ENCODE measurements at regions not wholly inside any gene's neighbourhood (a gene's known extent, or its start where the extent isn't known, plus 50 kb on each side); places are given as distances from the start of the nearest gene placed in this dataset.
"Not testable (repeated sequence)": the region's sequence is repeated elsewhere in the genome, so short reads cannot be mapped to it uniquely, and the experiment has no call there.

- DNase-seq (ENCODE audit: low spot score) = no peak
Measured at GRCh38 chr7:106376026-106376799, 91.4 kb upstream of the NAMPT start.

GRCh38 chr7:106375499-106375898 lies 90.7 kb upstream of the NAMPT start:
- no peak for DNase-seq (ENCODE audit: low spot score)

- DNase-seq (ENCODE audit: low spot score) = no peak
Measured at GRCh38 chr7:106374437-106374836, 89.7 kb upstream of the NAMPT start.

- DNase-seq (ENCODE audit: low spot score) = no peak
Measured at GRCh38 chr7:106372595-106373318, 88.0 kb upstream of the NAMPT start.

GRCh38 chr7:106372126-106372525 lies 87.3 kb upstream of the NAMPT start:
- DNase-seq (ENCODE audit: low spot score) = no peak

GRCh38 chr7:106371629-106372028 lies 86.8 kb upstream of the NAMPT start:
- DNase-seq (ENCODE audit: low spot score) = no peak

- no peak for DNase-seq (ENCODE audit: low spot score)
Measured at GRCh38 chr7:106370542-106370941, 85.8 kb upstream of the NAMPT start.

- DNase-seq (ENCODE audit: low spot score) = no peak
Measured at GRCh38 chr7:106369816-106370215, 85.0 kb upstream of the NAMPT start.

- DNase-seq (ENCODE audit: low spot score) = no peak
Measured at GRCh38 chr7:106369352-106369751, 84.6 kb upstream of the NAMPT start.

GRCh38 chr7:106367664-106368063 lies 82.9 kb upstream of the NAMPT start:
- no peak for DNase-seq (ENCODE audit: low spot score)

GRCh38 chr7:106367018-106367420 lies 82.2 kb upstream of the NAMPT start:
- DNase-seq (ENCODE audit: low spot score) = no peak

GRCh38 chr7:106365252-106366005 lies 80.6 kb upstream of the NAMPT start:
- DNase-seq (ENCODE audit: low spot score) = no peak

GRCh38 chr7:106362507-106362906 lies 77.7 kb upstream of the NAMPT start:
- DNase-seq (ENCODE audit: low spot score) = not testable (repeated sequence)

GRCh38 chr7:106358103-106358663 lies 73.4 kb upstream of the NAMPT start:
- DNase-seq (ENCODE audit: low spot score) = no peak

- no peak for DNase-seq (ENCODE audit: low spot score)
Measured at GRCh38 chr7:106357675-106358074, 72.9 kb upstream of the NAMPT start.

- DNase-seq (ENCODE audit: low spot score) = no peak
Measured at GRCh38 chr7:106354822-106355221, 70.0 kb upstream of the NAMPT start.

GRCh38 chr7:106353944-106354343 lies 69.2 kb upstream of the NAMPT start:
- no peak for DNase-seq (ENCODE audit: low spot score)

GRCh38 chr7:106348231-106348630 lies 63.4 kb upstream of the NAMPT start:
- no peak for DNase-seq (ENCODE audit: low spot score)

GRCh38 chr7:106347229-106347833 lies 62.5 kb upstream of the NAMPT start:
- DNase-seq (ENCODE audit: low spot score) = no peak

GRCh38 chr7:106346678-106347217 lies 62.0 kb upstream of the NAMPT start:
- peak; percentile 1 for DNase-seq (ENCODE audit: low spot score)

GRCh38 chr7:106346167-106346677 lies 61.4 kb upstream of the NAMPT start:
- no peak for DNase-seq (ENCODE audit: low spot score)
